ENCODE measurements at regions not wholly inside any gene's neighbourhood (a gene's known extent, or its start where the extent isn't known, plus 50 kb on each side); places are given as distances from the start of the nearest gene placed in this dataset.

DNA sequence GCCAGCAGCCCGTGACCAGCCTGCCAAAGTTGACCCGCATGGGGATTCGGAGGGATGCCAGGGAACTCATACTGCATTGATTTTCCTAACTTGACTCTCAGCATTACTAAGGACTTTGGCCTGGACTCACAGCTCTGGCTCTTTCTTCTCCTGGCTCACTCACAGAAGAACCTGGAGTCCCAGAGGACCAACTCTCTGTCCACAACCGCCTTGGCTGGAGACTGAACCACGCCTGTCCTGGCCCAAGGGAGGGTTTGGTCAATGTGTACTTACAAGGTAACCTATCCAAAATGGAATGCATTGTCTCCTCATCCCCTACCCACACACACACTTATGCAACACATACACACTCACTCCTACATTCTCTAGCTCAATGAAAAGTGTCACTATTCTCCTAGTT, 135.6 kb upstream of the KLHL29 start:
- WGBS, 2 donors (ENCODE audit: extremely low coverage in 2 of 2, insufficient read length in 2 of 2, insufficient replicate concordance in 1 of 2): no CpG with 5 or more reads among the region's 5 CpGs
- no peak overlapping the region for H3K4ac ChIP-seq (ENCODE audit: low read length)

DNA sequence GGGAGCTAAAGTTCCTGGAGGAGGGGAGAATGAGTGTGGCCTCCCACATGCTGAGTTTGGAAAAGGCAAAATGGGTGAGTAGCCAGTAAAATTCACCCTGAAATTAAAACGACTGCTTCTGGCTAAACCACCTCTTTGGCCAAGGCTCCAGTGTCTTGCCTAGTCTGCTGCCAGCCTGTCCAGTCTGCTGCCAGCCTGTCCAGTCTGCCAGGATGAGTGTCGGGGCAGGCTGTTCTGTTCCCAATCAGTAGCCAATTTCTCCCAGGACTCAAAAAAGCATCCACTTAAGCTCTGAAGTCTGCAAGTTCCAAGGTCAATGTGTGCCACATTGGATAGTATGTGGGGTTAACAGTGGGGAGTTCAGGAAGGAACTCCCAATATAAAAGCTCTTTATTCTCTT, 134.6 kb upstream of the KLHL29 start:
- Histone ChIP-seq H3K14ac (ENCODE audit: low read length) (no peak overlapping the region), H3K4me1 (ENCODE audit: control insufficient read depth in 2 of 2, insufficient read depth in 1 of 2, low read depth in 1 of 2, low read length in 2 of 2) (peaks cover 0 to 2% of the 10 kb centered on the region in 2 donors), H3K18ac (ENCODE audit: low read length) (no peak overlapping the region), H3K9me3 (replicated peaks in 1 of 2; ENCODE audit: control insufficient read depth in 2 of 2, insufficient read depth in 1 of 2, low read depth in 1 of 2, low read length in 2 of 2) (no peaks in the 10 kb centered on the region), H2BK12ac (ENCODE audit: low read length) (no peak overlapping the region), H3K4ac (ENCODE audit: low read length) (no peak overlapping the region), H3K23ac (ENCODE audit: low read depth, low read length, poor library complexity) (no peak overlapping the region), H2BK120ac (ENCODE audit: low read depth, low read length) (no peak overlapping the region), H3K4me3 (ENCODE audit: low read length in 2 of 2) (no peak overlapping the region), H3K27me3 (ENCODE audit: control insufficient read depth in 3 of 3, insufficient read depth in 3 of 3, low read depth in 1 of 3, low read length in 3 of 3) (peaks cover 0 to 3% (median 0%) of the 10 kb centered on the region in 3 experiments), H3K9ac (ENCODE audit: low read depth, low read length, poor library complexity) (no peak overlapping the region), H3K36me3 (replicated peaks in 1 of 2; ENCODE audit: control insufficient read depth in 2 of 2, insufficient read depth in 2 of 2, low read length in 2 of 2) (no peaks in the 10 kb centered on the region), H2BK15ac (ENCODE audit: low read length) (no peak overlapping the region), H3K79me1 (ENCODE audit: low read depth, low read length) (no peaks in the 10 kb centered on the region), H4K91ac (ENCODE audit: low read depth, low read length, poor library complexity) (no peak overlapping the region), H2AK5ac (ENCODE audit: low read depth, low read length) (no peak overlapping the region), H4K8ac (ENCODE audit: low read depth, low read length) (no peak overlapping the region), H2AFZ (ENCODE audit: low read length) (no peak overlapping the region), H2BK5ac (ENCODE audit: low read length) (no peak overlapping the region), H3K27ac (replicated peaks; ENCODE audit: low read length) (no peak overlapping the region), H3K4me2 (ENCODE audit: insufficient read depth, low read length, poor library complexity, severe bottlenecking) (no peak overlapping the region)
- no peak for DNase-seq (ENCODE audit: low spot score)
- no CpG with 5 or more reads among the region's 2 CpGs for WGBS, 2 donors (ENCODE audit: extremely low coverage in 2 of 2, insufficient read length in 2 of 2, insufficient replicate concordance in 1 of 2)

More for the DNA sequence above, 135.6 kb upstream of the KLHL29 start:
- H2BK5ac ChIP-seq (ENCODE audit: low read length): no peak overlapping the region
- no peak for DNase-seq (ENCODE audit: low spot score)
- no peak overlapping the region for H3K18ac ChIP-seq (ENCODE audit: low read length)
- H3K9me3 ChIP-seq (replicated peaks in 1 of 2; ENCODE audit: control insufficient read depth in 2 of 2, insufficient read depth in 1 of 2, low read depth in 1 of 2, low read length in 2 of 2): no peaks in the 10 kb centered on the region
- H2BK15ac ChIP-seq (ENCODE audit: low read length): no peak overlapping the region
- H2AK5ac ChIP-seq (ENCODE audit: low read depth, low read length): no peak overlapping the region
- H3K36me3 ChIP-seq (replicated peaks in 1 of 2; ENCODE audit: control insufficient read depth in 2 of 2, insufficient read depth in 2 of 2, low read length in 2 of 2): no peaks in the 10 kb centered on the region
- no peak overlapping the region for H3K9ac ChIP-seq (ENCODE audit: low read depth, low read length, poor library complexity)
- H3K27ac ChIP-seq (replicated peaks; ENCODE audit: low read length): no peak overlapping the region
- H3K4me1 ChIP-seq (ENCODE audit: control insufficient read depth in 2 of 2, insufficient read depth in 1 of 2, low read depth in 1 of 2, low read length in 2 of 2): peaks cover 0 to 2% of the 10 kb centered on the region in 2 donors
- no peaks in the 10 kb centered on the region for H3K79me1 ChIP-seq (ENCODE audit: low read depth, low read length)
- H2BK120ac ChIP-seq (ENCODE audit: low read depth, low read length): no peak overlapping the region
- no peak overlapping the region for H2AFZ ChIP-seq (ENCODE audit: low read length)
- no peak overlapping the region for H2BK12ac ChIP-seq (ENCODE audit: low read length)
- no peak overlapping the region for H4K91ac ChIP-seq (ENCODE audit: low read depth, low read length, poor library complexity)
- no peak overlapping the region for H3K4me2 ChIP-seq (ENCODE audit: insufficient read depth, low read length, poor library complexity, severe bottlenecking)
- no peak overlapping the region for H4K8ac ChIP-seq (ENCODE audit: low read depth, low read length)
- no peak overlapping the region for H3K4me3 ChIP-seq (ENCODE audit: low read length in 2 of 2)
- no peak overlapping the region for H3K23ac ChIP-seq (ENCODE audit: low read depth, low read length, poor library complexity)
- H3K27me3 ChIP-seq (ENCODE audit: control insufficient read depth in 3 of 3, insufficient read depth in 3 of 3, low read depth in 1 of 3, low read length in 3 of 3): peaks cover 0 to 3% (median 0%) of the 10 kb centered on the region in 3 experiments
- no peak overlapping the region for H3K14ac ChIP-seq (ENCODE audit: low read length)

DNA sequence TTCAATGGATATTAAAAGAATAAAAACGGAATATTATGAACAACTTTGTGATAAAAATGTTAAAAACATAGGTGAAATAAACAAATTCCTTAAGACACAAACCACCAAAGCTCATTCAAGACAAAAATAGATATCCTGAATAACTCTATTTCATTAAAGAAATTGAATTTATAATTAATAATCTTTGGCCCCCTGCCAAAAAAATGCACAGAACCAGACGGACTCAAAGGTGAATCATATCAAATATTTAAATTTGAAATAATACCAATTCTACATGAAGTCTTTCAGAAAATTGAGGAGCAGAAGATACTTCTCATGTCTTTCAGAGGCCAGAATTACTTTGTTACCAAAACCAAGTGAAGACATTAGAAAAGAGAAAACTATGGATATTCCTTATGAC, 128.3 kb upstream of the KLHL29 start:
- Histone ChIP-seq H3K9me3 (replicated peaks in 1 of 2; ENCODE audit: control insufficient read depth in 2 of 2, insufficient read depth in 1 of 2, low read depth in 1 of 2, low read length in 2 of 2) (no peaks in the 10 kb centered on the region), H2AFZ (ENCODE audit: low read length) (no peak overlapping the region), H2AK5ac (ENCODE audit: low read depth, low read length) (no peak overlapping the region), H3K27ac (replicated peaks; ENCODE audit: low read length) (no peak overlapping the region), H3K4me2 (ENCODE audit: insufficient read depth, low read length, poor library complexity, severe bottlenecking) (no peak overlapping the region), H3K9ac (ENCODE audit: low read depth, low read length, poor library complexity) (no peak overlapping the region), H3K4me1 (ENCODE audit: control insufficient read depth in 2 of 2, insufficient read depth in 1 of 2, low read depth in 1 of 2, low read length in 2 of 2) (no peaks in the 10 kb centered on the region), H3K4me3 (ENCODE audit: low read length in 2 of 2) (no peak overlapping the region), H4K91ac (ENCODE audit: low read depth, low read length, poor library complexity) (no peak overlapping the region), H3K27me3 (ENCODE audit: control insufficient read depth in 3 of 3, insufficient read depth in 3 of 3, low read depth in 1 of 3, low read length in 3 of 3) (no peaks in the 10 kb centered on the region), H4K8ac (ENCODE audit: low read depth, low read length) (no peak overlapping the region), H3K36me3 (replicated peaks in 1 of 2; ENCODE audit: control insufficient read depth in 2 of 2, insufficient read depth in 2 of 2, low read length in 2 of 2) (no peaks in the 10 kb centered on the region), H2BK5ac (ENCODE audit: low read length) (no peak overlapping the region), H2BK12ac (ENCODE audit: low read length) (no peak overlapping the region), H3K14ac (ENCODE audit: low read length) (no peak overlapping the region), H3K18ac (ENCODE audit: low read length) (no peak overlapping the region), H3K23ac (ENCODE audit: low read depth, low read length, poor library complexity) (no peak overlapping the region), H3K4ac (ENCODE audit: low read length) (no peak overlapping the region), H2BK120ac (ENCODE audit: low read depth, low read length) (no peak overlapping the region), H3K79me1 (ENCODE audit: low read depth, low read length) (no peaks in the 10 kb centered on the region), H2BK15ac (ENCODE audit: low read length) (no peak overlapping the region)
- DNase-seq (ENCODE audit: low spot score): no peak
- no CpG with 5 or more reads among the region's 2 CpGs for WGBS, 2 donors (ENCODE audit: extremely low coverage in 2 of 2, insufficient read length in 2 of 2, insufficient replicate concordance in 1 of 2)

DNA sequence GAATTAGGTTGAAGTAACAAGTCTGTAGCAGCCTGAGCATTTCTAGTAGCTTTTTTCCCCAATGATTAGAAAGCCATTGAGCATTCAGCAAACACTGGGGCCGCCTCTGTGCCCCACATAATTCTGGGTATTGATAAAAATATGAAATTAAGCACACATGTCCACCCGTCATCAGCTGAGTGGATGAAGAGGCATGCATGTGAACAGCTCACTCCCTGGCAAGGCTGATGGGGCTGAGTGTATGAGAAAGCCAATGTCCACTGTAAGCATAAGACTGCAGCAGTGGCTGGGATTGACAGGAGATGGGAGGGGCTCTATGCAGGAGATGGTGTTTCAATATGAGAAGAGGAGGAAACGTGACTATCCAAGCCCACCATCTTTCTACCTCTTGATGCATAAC, 124.4 kb upstream of the KLHL29 start:
- Histone ChIP-seq H4K8ac (ENCODE audit: low read depth, low read length) (no peak overlapping the region), H2BK12ac (ENCODE audit: low read length) (no peak overlapping the region)
- WGBS, 2 donors (ENCODE audit: extremely low coverage in 2 of 2, insufficient read length in 2 of 2, insufficient replicate concordance in 1 of 2): no CpG with 5 or more reads among the region's 3 CpGs

More for the DNA sequence above, 124.4 kb upstream of the KLHL29 start:
- Histone ChIP-seq H2BK15ac (ENCODE audit: low read length) (no peak overlapping the region), H3K4ac (ENCODE audit: low read length) (no peak overlapping the region), H3K9ac (ENCODE audit: low read depth, low read length, poor library complexity) (no peak overlapping the region), H4K91ac (ENCODE audit: low read depth, low read length, poor library complexity) (no peak overlapping the region), H3K14ac (ENCODE audit: low read length) (no peak overlapping the region), H2AK5ac (ENCODE audit: low read depth, low read length) (no peak overlapping the region), H2BK120ac (ENCODE audit: low read depth, low read length) (no peak overlapping the region), H3K79me1 (ENCODE audit: low read depth, low read length) (no peaks in the 10 kb centered on the region), H2BK5ac (ENCODE audit: low read length) (no peak overlapping the region), H3K18ac (ENCODE audit: low read length) (peak overlapping the region; percentile 27), H3K4me1 (ENCODE audit: control insufficient read depth in 2 of 2, insufficient read depth in 1 of 2, low read depth in 1 of 2, low read length in 2 of 2) (no peaks in the 10 kb centered on the region), H3K9me3 (replicated peaks in 1 of 2; ENCODE audit: control insufficient read depth in 2 of 2, insufficient read depth in 1 of 2, low read depth in 1 of 2, low read length in 2 of 2) (no peaks in the 10 kb centered on the region), H3K4me2 (ENCODE audit: insufficient read depth, low read length, poor library complexity, severe bottlenecking) (no peak overlapping the region), H3K23ac (ENCODE audit: low read depth, low read length, poor library complexity) (no peak overlapping the region), H3K27ac (replicated peaks; ENCODE audit: low read length) (no peak overlapping the region), H3K36me3 (replicated peaks in 1 of 2; ENCODE audit: control insufficient read depth in 2 of 2, insufficient read depth in 2 of 2, low read length in 2 of 2) (no peaks in the 10 kb centered on the region), H2AFZ (ENCODE audit: low read length) (no peak overlapping the region), H3K27me3 (ENCODE audit: control insufficient read depth in 3 of 3, insufficient read depth in 3 of 3, low read depth in 1 of 3, low read length in 3 of 3) (no peaks in the 10 kb centered on the region), H3K4me3 (ENCODE audit: low read length in 2 of 2) (no peak overlapping the region)
- DNase-seq (ENCODE audit: low spot score): no peak
